IMR-90 (cell line): ENCODE measurements at regions not wholly inside any gene's neighbourhood (a gene's known extent, or its start where the extent isn't known, plus 50 kb on each side); places are given as distances from the start of the nearest gene placed in this dataset.

ENCODE experiments used
- ATAC-seq: fragments of 200-7000 bp; cut with Tn5 transposase; 2 replicates; pipeline ENCODE4 v1.9.1; 2020; ENCODE audit warnings: low read depth, mild to moderate bottlenecking, moderate library complexity
- BruUV-seq: library from RNA; stranded (reverse); fragments of 400-500 nt; replicated peaks from 2 replicates; lab custom pipeline; 2021; lab: Mats Ljungman, UMichigan
- CTCF ChIA-PET: fragments of 300-600 bp; formaldehyde crosslinking; extraction: SDS; loops from one replicate; lab custom pipeline; 2021; ENCODE audit warnings: antibody characterized with exemption; lab: Yijun Ruan, JAX
- POLR2A ChIA-PET: fragments of 300-600 bp; sonication (Branson Sonifier 250); formaldehyde crosslinking; loops from one replicate; lab custom pipeline; 2022; ENCODE audit warnings: antibody characterized with exemption; ENCODE audit not compliant: unreplicated experiment; lab: Charles Lee
- DNase-seq: peaks from one replicate; pipeline ENCODE4 v3.0.0; 2013
- H2AFZ ChIP-seq: replicated peaks from 2 replicates; pipeline ENCODE3; 2013; ENCODE audit warnings: low read length, mild to moderate bottlenecking; ENCODE audit not compliant: poor library complexity
- H2AK5ac ChIP-seq: 2 replicates; pipeline ENCODE4 v1.6.1; 2013; ENCODE audit warnings: low read depth, low read length, inconsistent platforms
- H2AK9ac ChIP-seq: replicated peaks from 2 replicates; pipeline ENCODE3; 2013; ENCODE audit warnings: mild to moderate bottlenecking, low read depth, low read length, moderate library complexity; ENCODE audit not compliant: poor library complexity
- H2BK120ac ChIP-seq: 2 replicates; pipeline ENCODE4 v1.6.1; 2013; ENCODE audit warnings: low read depth, low read length, inconsistent platforms
- H2BK15ac ChIP-seq: 3 replicates; pipeline ENCODE4 v1.6.1; 2013; ENCODE audit warnings: low read depth, low read length, inconsistent platforms
- H2BK20ac ChIP-seq: 2 replicates; pipeline ENCODE4 v1.6.1; 2013; ENCODE audit warnings: low read depth, mild to moderate bottlenecking, inconsistent platforms, low read length, moderate library complexity
- H2BK5ac ChIP-seq: 2 replicates; pipeline ENCODE4 v1.6.1; 2013; ENCODE audit warnings: mild to moderate bottlenecking, low read depth, low read length, inconsistent platforms; ENCODE audit not compliant: poor library complexity, severe bottlenecking
- H3K14ac ChIP-seq: replicated peaks from 2 replicates; pipeline ENCODE4 v1.6.1; 2013; ENCODE audit warnings: low read depth, low read length, inconsistent platforms
- H3K18ac ChIP-seq: 2 replicates; pipeline ENCODE4 v1.6.1; 2013; ENCODE audit warnings: low read depth, low read length, control low read depth
- H3K23ac ChIP-seq: 2 replicates; pipeline ENCODE4 v1.6.1; 2013; ENCODE audit warnings: low read depth, low read length, inconsistent platforms
- H3K27ac ChIP-seq: 2 replicates; pipeline ENCODE4 v1.5.1; 2013; ENCODE audit warnings: mild to moderate bottlenecking, control low read depth, low read length; ENCODE audit not compliant: insufficient read depth
- H3K27me3 ChIP-seq: 2 replicates; pipeline ENCODE4 v1.6.1; 2013; ENCODE audit warnings: low read length; ENCODE audit not compliant: control insufficient read depth, insufficient read depth
- H3K36me3 ChIP-seq: 2 replicates; pipeline ENCODE4 v1.6.1; 2013; ENCODE audit warnings: low read length, mixed read lengths; ENCODE audit not compliant: control insufficient read depth, insufficient read depth
- H3K4ac ChIP-seq: 2 replicates; pipeline ENCODE4 v1.6.1; 2013; ENCODE audit warnings: low read depth, low read length, inconsistent platforms
- H3K4me1 ChIP-seq: 2 replicates; pipeline ENCODE4 v1.6.1; 2013; ENCODE audit warnings: low read length, mixed read lengths; ENCODE audit not compliant: control insufficient read depth, insufficient read depth
- H3K4me2 ChIP-seq: 2 replicates; pipeline ENCODE4 v1.6.1; 2013; ENCODE audit warnings: low read depth, mild to moderate bottlenecking, control low read depth, low read length, moderate library complexity
- H3K4me3 ChIP-seq: 2 replicates; pipeline ENCODE4 v1.5.1; 2013; ENCODE audit warnings: low read depth, mild to moderate bottlenecking, control low read depth, low read length, moderate library complexity; ENCODE audit not compliant: insufficient read depth
- H3K56ac ChIP-seq: 2 replicates; pipeline ENCODE4 v1.6.1; 2013; ENCODE audit warnings: low read length, inconsistent platforms; ENCODE audit not compliant: insufficient read depth; ENCODE audit errors: extremely low read depth
- H3K79me1 ChIP-seq, 2 experiments: 2 replicates each; pipeline ENCODE4 v1.6.1; 2013; ENCODE audit warnings: low read length in 2 of 2, inconsistent platforms in 1 of 2, low read depth in 1 of 2
- H3K9ac ChIP-seq: 2 replicates; pipeline ENCODE4 v1.6.1; 2013; ENCODE audit warnings: low read depth, low read length, control low read depth
- H3K9me1 ChIP-seq: 2 replicates; pipeline ENCODE4 v1.6.1; 2013; ENCODE audit warnings: low read length, inconsistent platforms; ENCODE audit not compliant: insufficient read depth
- H3K9me3 ChIP-seq: 2 replicates; pipeline ENCODE4 v1.6.1; 2013; ENCODE audit warnings: low read length; ENCODE audit not compliant: control insufficient read depth, insufficient read depth
- H4K20me1 ChIP-seq: 2 replicates; pipeline ENCODE4 v1.6.1; 2013; ENCODE audit warnings: low read length, inconsistent platforms; ENCODE audit not compliant: insufficient read depth
- H4K5ac ChIP-seq: 2 replicates; pipeline ENCODE4 v1.6.1; 2013; ENCODE audit warnings: mild to moderate bottlenecking, low read depth, low read length, control low read depth
- H4K8ac ChIP-seq, 2 experiments: 2 replicates each; pipeline ENCODE4 v1.6.1; 2013; ENCODE audit warnings: low read depth in 2 of 2, low read length in 2 of 2, control low read depth in 1 of 2, inconsistent platforms in 1 of 2
- H4K91ac ChIP-seq: 2 replicates; pipeline ENCODE4 v1.6.1; 2013; ENCODE audit warnings: low read depth, low read length, inconsistent platforms; ENCODE audit not compliant: insufficient read depth
- BHLHE40 ChIP-seq: fragments of 150-350 bp; IDR thresholded peaks from 2 replicates; pipeline ENCODE4 v1.6.1; 2016; ENCODE audit warnings: mild to moderate bottlenecking, low read depth, low read length
- FOS ChIP-seq: fragments of 150-350 bp; IDR thresholded peaks from 2 replicates; pipeline ENCODE4 v1.6.1; 2016; ENCODE audit warnings: low read depth, low read length
- POLR2A ChIP-seq: IDR thresholded peaks from 2 replicates; pipeline ENCODE4 v1.6.1; 2012; ENCODE audit warnings: mild to moderate bottlenecking, low read depth, low read length
- SMC3 ChIP-seq: fragments of 150-350 bp; IDR thresholded peaks from 2 replicates; pipeline ENCODE4 v1.6.1; 2016; ENCODE audit warnings: low read depth, mild to moderate bottlenecking, antibody characterized with exemption, low read length, moderate library complexity
- WGBS, 2 experiments: methylation state at CpG; one replicate each; pipeline versions ENCODE4 v1.1.5 to v1.1.7; 2013; ENCODE audit warnings: missing lambda C conversion rate in 2 of 2; ENCODE audit not compliant: insufficient read length in 1 of 2; ENCODE audit errors: extremely low coverage in 2 of 2; 5-methylcytosine and 5-hydroxymethylcytosine counted together
- dilution Hi-C: fragments of 300-500 bp; cut with HindIII; formaldehyde crosslinking; loops from one replicate; pipeline ENCODE4 v1.14.3; 2018; ENCODE audit warnings: low sequenced_read_pairs; ENCODE audit not compliant: unreplicated experiment
- in situ Hi-C: fragments of 300-500 bp; cut with MboI; formaldehyde crosslinking; loops from 3 replicates; pipeline ENCODE4 v1.14.3; 2019; ENCODE audit warnings: low sequenced_read_pairs, inconsistent platforms, mixed read lengths
- intact Hi-C: fragments of 100-400 bp; cut with micrococcal nuclease; formaldehyde crosslinking; loops from 2 replicates; pipeline ENCODE4 v1.10.0; 2022

DNA sequence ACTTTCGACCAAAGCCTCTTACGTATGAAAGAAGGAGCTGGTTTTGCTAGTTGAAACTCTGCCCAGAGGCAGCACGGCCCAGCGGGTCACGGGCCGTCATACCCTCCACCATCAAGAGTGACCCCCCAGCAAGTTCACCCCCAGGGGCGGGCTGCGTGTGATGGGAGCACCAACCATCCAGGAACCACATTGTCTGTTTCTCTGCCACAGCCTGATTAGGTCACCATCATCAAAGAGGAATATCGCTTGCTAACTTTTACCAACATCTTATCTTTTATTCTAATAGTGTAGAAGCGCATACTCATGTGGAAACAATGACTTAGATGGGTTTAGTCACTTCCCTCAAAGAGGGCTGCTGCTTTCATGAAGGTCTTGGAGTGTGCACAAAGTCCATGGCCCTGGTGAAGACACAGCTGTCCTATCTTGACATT is 116.6 kb upstream of the SMIM21 start:
- peak; percentile 54 for ATAC-seq
- Histone ChIP-seq H3K79me1 (no peaks in the 10 kb centered on the region), H2AFZ (peak overlapping the region; percentile 63), H3K4me1 (peaks cover 4% of the 10 kb centered on the region), H2BK120ac (no peak overlapping the region), H3K27me3 (no peaks in the 10 kb centered on the region), H4K5ac (no peak overlapping the region), H3K56ac (peak overlapping the region; percentile 42; the same call in 1 of the 2 replicates), H3K18ac (no peak overlapping the region), H3K23ac (0 out of 2 replicates have a peak overlapping the region, but pooled peaks have one; percentile 8), H3K4ac (0 out of 2 replicates have a peak overlapping the region, but pooled peaks have one; percentile 6), H3K4me2 (0 out of 2 replicates have a peak overlapping the region, but pooled peaks have one; percentile 20), H4K8ac (no peak overlapping the region), H3K14ac (no peak overlapping the region), H3K9me1 (no peaks in the 10 kb centered on the region), H4K91ac (peak overlapping the region; percentile 38; the same call in 1 of the 2 replicates), H3K36me3 (no peaks in the 10 kb centered on the region), H3K4me3 (no peak overlapping the region), H3K9ac (no peak overlapping the region), H2BK5ac (no peak overlapping the region), H4K20me1 (no peaks in the 10 kb centered on the region), H2BK20ac (no peak overlapping the region), H2AK5ac (no peak overlapping the region), H2AK9ac (peak overlapping the region; percentile 56), H3K9me3 (no peaks in the 10 kb centered on the region), H3K27ac (no peak overlapping the region), H2BK15ac (no peak overlapping the region)
- no peak for TF ChIP-seq SMC3
- peak; percentile 36; the same call in 1 of the 2 replicates for TF ChIP-seq BHLHE40
- no peak for TF ChIP-seq FOS
- no peak for TF ChIP-seq POLR2A
- CTCF ChIA-PET = no interaction called here
- intact Hi-C loops = no loop called here
- POLR2A ChIA-PET = no interaction called here
- no CpG with 5 or more reads among the region's 10 CpGs for WGBS, 2 experiments
- dilution Hi-C loops = no loop called here
- in situ Hi-C loops = no loop called here
- no TSS peak for BruUV-seq
- peak; percentile 48 for DNase-seq
